ENCODE measurements at regions not wholly inside any gene's neighbourhood (a gene's known extent, or its start where the extent isn't known, plus 50 kb on each side); places are given as distances from the start of the nearest gene placed in this dataset.
A peak's percentile ranks its signal among the peaks of the same experiment; 100 is the strongest.

GRCh38 chr4:56219447-56219846 lies 167.8 kb downstream of the AASDH start:
- Histone ChIP-seq H4K5ac (ENCODE audit: low read length) (no peak overlapping the region), H4K8ac (ENCODE audit: low read depth, low read length) (no peak overlapping the region), H3K36me3 (ENCODE audit: control insufficient read depth, insufficient read depth, low read length) (no peaks in the 10 kb centered on the region), H3K4me1 (ENCODE audit: control insufficient read depth, low read depth, low read length) (no peaks in the 10 kb centered on the region), H3K4me3 (ENCODE audit: low read length) (no peak overlapping the region), H2AK5ac (ENCODE audit: low read length) (no peak overlapping the region), H3K23ac (ENCODE audit: low read length) (no peak overlapping the region), H3K4ac (ENCODE audit: low read depth, low read length) (no peak overlapping the region), H2BK15ac (replicated peaks; ENCODE audit: low read depth) (no peak overlapping the region), H3K9ac (ENCODE audit: low read length) (no peak overlapping the region), H2BK120ac (ENCODE audit: low read depth, low read length) (no peak overlapping the region), H3K79me2 (ENCODE audit: control insufficient read depth, insufficient read depth, low read length) (no peaks in the 10 kb centered on the region), H2BK5ac (ENCODE audit: low read length) (no peak overlapping the region), H3K27me3 (ENCODE audit: insufficient read depth, low read length, poor library complexity) (no peaks in the 10 kb centered on the region), H3K27ac (ENCODE audit: low read depth, low read length) (no peak overlapping the region), H3K18ac (ENCODE audit: low read length) (no peak overlapping the region), H3K79me1 (ENCODE audit: low read length) (no peaks in the 10 kb centered on the region), H3K4me2 (ENCODE audit: low read length) (no peak overlapping the region), H3K56ac (ENCODE audit: low read length) (no peak overlapping the region)
- no peak for DNase-seq
- WGBS (ENCODE audit: extremely low coverage, insufficient coverage, low lambda C conversion rate) = no CpG with 5 or more reads among the region's 3 CpGs

- no CpG with 5 or more reads among the region's 2 CpGs for WGBS (ENCODE audit: extremely low coverage, insufficient coverage, low lambda C conversion rate)
- Histone ChIP-seq H3K36me3 (ENCODE audit: control insufficient read depth, insufficient read depth, low read length) (no peaks in the 10 kb centered on the region), H3K18ac (ENCODE audit: low read length) (no peak overlapping the region), H4K8ac (ENCODE audit: low read depth, low read length) (no peak overlapping the region), H3K4me3 (ENCODE audit: low read length) (no peak overlapping the region), H3K4me1 (ENCODE audit: control insufficient read depth, low read depth, low read length) (no peaks in the 10 kb centered on the region), H3K4me2 (ENCODE audit: low read length) (no peak overlapping the region), H3K56ac (ENCODE audit: low read length) (no peak overlapping the region), H3K79me1 (ENCODE audit: low read length) (no peaks in the 10 kb centered on the region), H2AK5ac (ENCODE audit: low read length) (no peak overlapping the region), H3K79me2 (ENCODE audit: control insufficient read depth, insufficient read depth, low read length) (no peaks in the 10 kb centered on the region), H4K5ac (ENCODE audit: low read length) (no peak overlapping the region), H3K27me3 (ENCODE audit: insufficient read depth, low read length, poor library complexity) (no peaks in the 10 kb centered on the region), H3K4ac (ENCODE audit: low read depth, low read length) (no peak overlapping the region), H2BK15ac (replicated peaks; ENCODE audit: low read depth) (no peak overlapping the region), H3K23ac (ENCODE audit: low read length) (no peak overlapping the region), H2BK120ac (ENCODE audit: low read depth, low read length) (no peak overlapping the region), H2BK5ac (ENCODE audit: low read length) (no peak overlapping the region), H3K9ac (ENCODE audit: low read length) (no peak overlapping the region), H3K27ac (ENCODE audit: low read depth, low read length) (no peak overlapping the region)
- DNase-seq = no peak
Observed at GRCh38 chr4:56218230-56218895, 168.9 kb downstream of the AASDH start.

DNA sequence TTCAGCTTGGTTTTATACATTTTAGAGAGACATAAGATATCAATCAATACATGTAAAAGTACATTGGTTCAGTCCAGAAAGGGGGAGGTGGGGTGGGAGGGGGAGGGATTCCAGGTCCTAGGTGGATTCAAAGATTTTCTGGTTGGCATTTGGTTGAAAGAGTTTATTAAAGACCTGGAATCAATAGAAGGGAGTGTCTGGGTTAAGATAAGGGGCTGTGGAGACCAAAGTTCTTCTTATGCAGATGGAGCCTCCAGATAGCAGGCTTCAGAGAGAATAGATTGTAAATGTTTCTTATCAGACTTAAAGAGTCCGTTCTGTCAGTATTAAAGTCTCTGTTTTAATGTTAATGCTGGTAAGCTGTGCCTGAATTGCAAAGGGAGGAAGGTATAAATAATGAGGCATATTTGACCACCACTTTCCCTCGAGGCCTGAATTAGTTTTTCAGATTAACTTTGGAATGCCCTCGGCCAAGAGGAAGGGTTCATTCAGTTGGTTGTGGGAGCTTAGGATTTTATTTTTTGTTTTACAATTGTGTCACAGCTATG lies 169.9 kb downstream of the AASDH start:
- Histone ChIP-seq H2BK5ac (ENCODE audit: low read length) (peak overlapping the region; percentile 73), H3K27ac (ENCODE audit: low read depth, low read length) (no peak overlapping the region), H3K56ac (ENCODE audit: low read length) (peak overlapping the region; percentile 65), H3K4me3 (ENCODE audit: low read length) (no peak overlapping the region), H3K23ac (ENCODE audit: low read length) (no peak overlapping the region), H4K8ac (ENCODE audit: low read depth, low read length) (peak overlapping the region; percentile 13), H2BK15ac (replicated peaks; ENCODE audit: low read depth) (no peak overlapping the region), H3K4me2 (ENCODE audit: low read length) (no peak overlapping the region), H4K5ac (ENCODE audit: low read length) (no peak overlapping the region), H3K79me1 (ENCODE audit: low read length) (no peaks in the 10 kb centered on the region), H3K9ac (ENCODE audit: low read length) (no peak overlapping the region), H2BK120ac (ENCODE audit: low read depth, low read length) (peak overlapping the region; percentile 28), H3K36me3 (ENCODE audit: control insufficient read depth, insufficient read depth, low read length) (no peaks in the 10 kb centered on the region), H2AK5ac (ENCODE audit: low read length) (no peak overlapping the region), H3K27me3 (ENCODE audit: insufficient read depth, low read length, poor library complexity) (no peaks in the 10 kb centered on the region), H3K4me1 (ENCODE audit: control insufficient read depth, low read depth, low read length) (no peaks in the 10 kb centered on the region), H3K18ac (ENCODE audit: low read length) (no peak overlapping the region), H3K4ac (ENCODE audit: low read depth, low read length) (peak overlapping the region; percentile 70), H3K79me2 (ENCODE audit: control insufficient read depth, insufficient read depth, low read length) (no peaks in the 10 kb centered on the region)
- DNase-seq = no peak
- WGBS (ENCODE audit: extremely low coverage, insufficient coverage, low lambda C conversion rate) = no CpG with 5 or more reads among the region's 3 CpGs

GRCh38 chr4:56215901-56216300 lies 171.4 kb downstream of the AASDH start:
- H3K4ac ChIP-seq (ENCODE audit: low read depth, low read length) = no peak overlapping the region
- DNase-seq = peak; percentile 41
- H3K23ac ChIP-seq (ENCODE audit: low read length) = no peak overlapping the region
- H2AK5ac ChIP-seq (ENCODE audit: low read length) = no peak overlapping the region
- H4K5ac ChIP-seq (ENCODE audit: low read length) = no peak overlapping the region
- peak overlapping the region; percentile 31 for H3K56ac ChIP-seq (ENCODE audit: low read length)
- no peaks in the 10 kb centered on the region for H3K4me1 ChIP-seq (ENCODE audit: control insufficient read depth, low read depth, low read length)
- no peak overlapping the region for H2BK15ac ChIP-seq (replicated peaks; ENCODE audit: low read depth)
- H3K36me3 ChIP-seq (ENCODE audit: control insufficient read depth, insufficient read depth, low read length) = no peaks in the 10 kb centered on the region
- no peak overlapping the region for H3K27ac ChIP-seq (ENCODE audit: low read depth, low read length)
- H3K79me1 ChIP-seq (ENCODE audit: low read length) = no peaks in the 10 kb centered on the region
- no peak overlapping the region for H3K4me2 ChIP-seq (ENCODE audit: low read length)
- no CpG with 5 or more reads among the region's 3 CpGs for WGBS (ENCODE audit: extremely low coverage, insufficient coverage, low lambda C conversion rate)
- H3K9ac ChIP-seq (ENCODE audit: low read length) = no peak overlapping the region
- H3K4me3 ChIP-seq (ENCODE audit: low read length) = no peak overlapping the region
- H3K18ac ChIP-seq (ENCODE audit: low read length) = no peak overlapping the region
- no peak overlapping the region for H2BK5ac ChIP-seq (ENCODE audit: low read length)
- no peak overlapping the region for H2BK120ac ChIP-seq (ENCODE audit: low read depth, low read length)
- H3K27me3 ChIP-seq (ENCODE audit: insufficient read depth, low read length, poor library complexity) = no peaks in the 10 kb centered on the region
- H4K8ac ChIP-seq (ENCODE audit: low read depth, low read length) = no peak overlapping the region
- no peaks in the 10 kb centered on the region for H3K79me2 ChIP-seq (ENCODE audit: control insufficient read depth, insufficient read depth, low read length)

GRCh38 chr4:56215141-56215783 lies 172.0 kb downstream of the AASDH start:
- no peaks in the 10 kb centered on the region for H3K36me3 ChIP-seq (ENCODE audit: control insufficient read depth, insufficient read depth, low read length)
- WGBS (ENCODE audit: extremely low coverage, insufficient coverage, low lambda C conversion rate) = no CpG with 5 or more reads among the region's 4 CpGs

More at GRCh38 chr4:56215141-56215783, 172.0 kb downstream of the AASDH start:
- Histone ChIP-seq H3K27ac (ENCODE audit: low read depth, low read length) (no peak overlapping the region), H2BK15ac (replicated peaks; ENCODE audit: low read depth) (no peak overlapping the region), H4K8ac (ENCODE audit: low read depth, low read length) (no peak overlapping the region), H2AK5ac (ENCODE audit: low read length) (no peak overlapping the region), H3K79me1 (ENCODE audit: low read length) (no peaks in the 10 kb centered on the region), H3K4me3 (ENCODE audit: low read length) (no peak overlapping the region), H3K18ac (ENCODE audit: low read length) (no peak overlapping the region), H3K79me2 (ENCODE audit: control insufficient read depth, insufficient read depth, low read length) (no peaks in the 10 kb centered on the region), H3K56ac (ENCODE audit: low read length) (no peak overlapping the region), H3K9ac (ENCODE audit: low read length) (no peak overlapping the region), H2BK120ac (ENCODE audit: low read depth, low read length) (no peak overlapping the region), H3K4ac (ENCODE audit: low read depth, low read length) (no peak overlapping the region), H2BK5ac (ENCODE audit: low read length) (no peak overlapping the region), H4K5ac (ENCODE audit: low read length) (no peak overlapping the region), H3K23ac (ENCODE audit: low read length) (no peak overlapping the region), H3K27me3 (ENCODE audit: insufficient read depth, low read length, poor library complexity) (no peaks in the 10 kb centered on the region), H3K4me1 (ENCODE audit: control insufficient read depth, low read depth, low read length) (no peaks in the 10 kb centered on the region), H3K4me2 (ENCODE audit: low read length) (no peak overlapping the region)
- no peak for DNase-seq
